GDM1 (cell line): ENCODE measurements at regions not wholly inside any gene's neighbourhood (a gene's known extent, or its start where the extent isn't known, plus 50 kb on each side); places are given as distances from the start of the nearest gene placed in this dataset.
"Not testable (repeated sequence)": the region's sequence is repeated elsewhere in the genome, so short reads cannot be mapped to it uniquely, and the experiment has no call there.

Experiments
- DNase-seq: peaks from one replicate; lab custom pipeline; 2025; lab: John Stamatoyannopoulos, UW

DNA sequence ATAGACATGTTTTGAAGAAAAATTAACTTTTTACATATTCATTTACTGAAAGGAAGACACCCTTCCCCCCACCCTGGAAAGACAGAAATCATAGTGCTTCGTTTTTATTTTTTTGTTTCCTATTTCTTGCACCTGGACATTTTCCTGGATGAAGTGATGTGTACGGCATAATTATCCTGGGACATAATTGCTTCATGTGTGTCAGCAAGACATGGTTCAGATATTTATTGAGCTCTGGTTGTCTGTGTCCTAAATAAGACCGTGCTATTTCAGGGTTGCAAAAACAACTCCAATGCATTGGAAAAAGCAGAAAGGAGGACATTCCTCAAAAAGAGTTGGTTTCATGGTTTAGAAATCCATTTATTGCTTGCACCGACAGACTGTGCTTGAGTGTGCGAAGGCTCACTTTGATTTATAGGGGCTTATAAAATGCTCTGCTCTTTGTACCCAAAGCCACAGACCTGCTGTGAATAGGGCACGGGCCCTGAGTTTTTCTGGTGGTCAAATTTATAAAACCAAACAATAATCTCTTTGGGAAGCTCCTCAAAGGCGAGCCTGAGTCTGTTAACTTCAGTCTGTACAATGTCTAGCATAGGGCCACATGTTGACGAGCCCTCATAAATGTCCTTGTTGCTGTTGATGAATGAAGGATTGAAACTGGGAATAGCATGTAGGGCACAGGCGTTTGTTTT lies 179.5 kb downstream of the SOX4 start:
- no peak for DNase-seq

- DNase-seq = no peak
Observed at GRCh38 chr6:21773576-21773968, 180.0 kb downstream of the SOX4 start.

GRCh38 chr6:21777846-21778245 lies 184.3 kb downstream of the SOX4 start:
- DNase-seq = no peak

DNA sequence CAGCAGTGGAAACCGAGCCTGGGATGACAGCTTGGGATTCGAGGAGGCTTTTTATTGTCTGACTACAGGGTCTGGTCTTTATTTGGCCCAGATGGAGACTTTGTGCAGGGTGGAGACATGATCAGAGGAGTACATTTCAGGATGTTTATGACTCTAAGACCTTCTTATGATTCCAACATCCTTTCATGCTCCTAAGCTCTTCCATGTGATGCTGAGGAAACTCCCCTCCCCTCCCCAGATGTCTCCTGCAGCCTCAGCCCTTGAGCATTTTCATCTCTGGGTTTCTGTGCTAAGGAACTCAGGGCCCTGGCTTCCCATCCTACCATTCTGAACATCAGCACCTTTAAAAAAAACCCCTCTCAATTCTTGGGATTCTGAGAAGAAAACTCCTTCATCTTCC lies 186.6 kb downstream of the SOX4 start:
- no peak for DNase-seq

DNA sequence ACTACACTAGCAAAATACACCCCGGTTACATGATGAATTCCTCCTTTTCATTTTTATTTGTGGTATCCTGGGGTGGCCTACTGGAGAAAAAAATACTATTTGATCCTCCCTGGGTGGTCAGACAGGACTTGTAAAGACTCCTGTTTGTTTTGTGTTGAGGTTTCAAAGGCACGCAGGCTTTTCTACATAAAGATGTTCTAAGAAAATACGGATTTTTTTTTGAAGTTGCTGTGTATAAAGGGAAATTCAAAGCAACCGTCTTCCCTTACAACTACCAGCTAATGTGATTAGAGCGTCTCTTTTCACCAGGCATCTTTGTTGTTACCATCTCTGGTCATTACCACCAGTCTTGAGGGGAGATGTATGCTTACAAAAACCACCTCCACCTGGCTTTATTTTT lies 187.1 kb downstream of the SOX4 start:
- DNase-seq = no peak

GRCh38 chr6:21781128-21781527 lies 187.6 kb downstream of the SOX4 start:
- DNase-seq = no peak

- no peak for DNase-seq
Observed at GRCh38 chr6:21785164-21785563, 191.6 kb downstream of the SOX4 start.

- no peak for DNase-seq
Observed at GRCh38 chr6:21791056-21791455, 197.5 kb downstream of the SOX4 start.

- no peak for DNase-seq
Observed at GRCh38 chr6:21791581-21791980, 198.0 kb downstream of the SOX4 start.

GRCh38 chr6:21792177-21792576 lies 198.6 kb downstream of the SOX4 start:
- no peak for DNase-seq

DNA sequence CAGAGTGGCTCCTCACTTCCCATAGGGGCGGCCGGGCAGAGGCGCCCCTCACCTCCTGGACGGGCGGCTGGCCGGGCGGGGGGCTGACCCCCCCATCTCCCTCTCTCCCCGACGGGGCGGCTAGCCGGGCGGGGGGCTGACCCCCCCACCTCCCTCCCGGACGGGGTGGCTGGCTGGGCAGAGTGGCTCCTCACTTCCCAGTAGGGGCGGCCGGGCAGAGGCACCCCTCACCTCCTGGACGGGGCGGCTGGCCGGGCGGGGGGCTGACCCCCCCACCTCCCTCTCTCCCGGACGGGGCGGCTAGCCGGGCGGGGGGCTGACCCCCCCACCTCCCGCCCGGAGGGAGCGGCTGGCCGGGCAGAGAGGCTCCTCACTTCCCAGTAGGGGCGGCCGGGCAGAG lies 203.4 kb downstream of the SOX4 start:
- not testable (repeated sequence) for DNase-seq

GRCh38 chr6:21798468-21798867 lies 204.9 kb downstream of the SOX4 start:
- no peak for DNase-seq

DNA sequence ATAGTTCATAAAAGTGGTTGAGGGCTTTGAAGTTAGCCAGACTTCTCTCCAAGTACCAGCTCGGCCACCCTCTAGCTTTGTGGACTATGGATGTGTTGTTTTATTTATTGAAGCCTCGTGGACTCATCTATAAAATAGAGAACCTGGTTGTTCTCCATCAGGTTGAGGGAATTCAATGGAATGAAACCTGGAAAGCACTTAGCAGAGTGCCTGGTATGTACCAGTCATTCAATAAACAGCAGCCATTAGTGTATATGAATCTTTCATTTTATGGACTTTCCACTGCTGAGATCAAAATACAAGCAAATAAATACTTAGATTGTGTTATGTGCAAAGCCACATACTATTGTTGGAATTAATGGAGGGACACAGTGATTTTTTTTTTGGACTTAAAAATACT lies 206.8 kb downstream of the SOX4 start:
- no peak for DNase-seq

GRCh38 chr6:21800948-21801438 lies 207.4 kb downstream of the SOX4 start:
- no peak for DNase-seq

DNA sequence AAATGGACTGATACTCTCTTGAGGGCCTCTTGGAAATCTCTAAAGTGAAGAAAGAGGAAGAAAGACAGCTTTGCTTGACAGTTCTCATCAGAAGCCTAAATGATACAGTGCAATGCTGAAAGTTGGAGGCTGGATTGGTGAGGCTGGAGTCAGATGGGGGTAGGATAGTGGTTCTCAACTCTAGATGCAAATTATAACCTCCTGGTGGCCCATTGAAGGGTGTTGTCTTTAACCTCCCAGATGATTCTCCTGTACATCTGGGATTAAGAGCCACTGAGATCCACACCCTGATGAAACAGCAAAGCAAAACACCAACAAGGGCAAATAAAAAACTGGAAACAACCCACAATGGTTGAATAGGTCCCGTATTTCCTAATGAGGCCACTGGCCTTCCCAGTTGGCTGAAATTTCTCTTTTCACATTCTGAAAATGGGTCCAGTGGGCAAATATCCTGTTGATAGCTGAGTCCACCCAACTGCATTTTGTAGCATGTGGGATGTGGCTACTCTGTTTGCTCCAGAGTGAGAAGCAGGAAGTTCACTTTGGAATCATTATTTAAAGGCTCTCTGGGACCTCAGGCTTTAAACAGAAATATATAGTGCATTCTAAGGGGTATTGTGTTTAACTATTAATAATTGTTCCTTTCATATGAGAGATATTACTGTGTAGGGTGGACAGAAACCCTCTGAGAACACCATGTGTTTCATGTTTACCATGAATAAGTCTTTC lies 208.1 kb downstream of the SOX4 start:
- DNase-seq = no peak

DNA sequence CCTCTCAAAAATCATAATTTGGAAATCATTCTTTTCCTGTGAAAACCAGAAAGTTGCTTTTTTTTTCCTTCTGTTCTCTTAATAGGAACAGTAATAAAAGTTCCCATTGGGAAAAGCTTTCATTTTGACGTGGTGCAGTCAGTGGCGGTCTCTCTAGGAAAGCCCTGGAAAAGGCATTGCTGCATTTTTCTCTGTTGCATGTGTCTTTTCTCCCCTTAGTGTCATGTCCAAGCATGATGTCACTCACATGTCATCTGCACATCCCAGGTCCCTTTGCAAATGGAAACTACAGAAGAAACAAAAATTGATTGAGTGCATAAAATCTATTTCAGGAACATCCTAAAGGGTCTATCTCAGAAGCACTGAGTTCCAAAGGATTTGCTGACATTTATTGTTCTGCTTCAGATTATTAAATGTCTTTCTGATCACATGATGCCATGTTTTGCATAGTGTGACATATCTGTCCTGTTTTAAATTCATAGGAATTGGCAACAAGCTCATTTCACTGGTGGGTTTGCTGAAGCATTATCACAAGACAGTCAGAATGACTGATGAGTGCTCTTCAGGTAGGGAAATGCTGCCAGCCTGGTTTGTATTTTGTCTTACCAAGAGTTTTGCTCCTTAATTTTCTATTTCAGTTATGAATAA lies 208.7 kb downstream of the SOX4 start:
- no peak for DNase-seq

GRCh38 chr6:21804941-21805610 lies 211.5 kb downstream of the SOX4 start:
- DNase-seq = no peak

- no peak for DNase-seq
Observed at GRCh38 chr6:21807299-21808044, 213.9 kb downstream of the SOX4 start.

DNA sequence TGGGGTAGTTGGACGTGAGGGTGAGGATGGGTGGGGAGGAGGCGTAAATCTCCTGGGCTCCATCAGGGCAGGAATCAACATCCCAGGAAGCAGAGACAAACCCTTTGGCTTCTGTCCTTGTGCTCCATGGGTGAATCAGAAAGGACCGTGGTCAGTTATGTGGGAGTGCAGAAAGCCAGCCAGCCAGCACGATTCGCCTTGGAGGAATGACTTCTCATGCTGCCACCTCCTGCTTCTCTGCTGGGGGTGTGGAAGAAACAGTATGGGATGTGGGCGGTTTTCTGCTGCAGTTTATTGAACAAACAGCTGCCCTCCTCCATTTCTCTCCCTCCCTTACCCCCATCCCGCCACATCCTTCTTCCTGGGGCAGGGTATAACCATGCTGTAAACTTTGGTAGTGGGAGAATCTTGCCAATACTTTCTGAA lies 214.5 kb downstream of the SOX4 start:
- DNase-seq = no peak

GRCh38 chr6:21808551-21809242 lies 215.1 kb downstream of the SOX4 start:
- no peak for DNase-seq

GRCh38 chr6:21811484-21811883 lies 217.9 kb downstream of the SOX4 start:
- no peak for DNase-seq
